ENCODE measurements at regions not wholly inside any gene's neighbourhood (a gene's known extent, or its start where the extent isn't known, plus 50 kb on each side); places are given as distances from the start of the nearest gene placed in this dataset.

DNA sequence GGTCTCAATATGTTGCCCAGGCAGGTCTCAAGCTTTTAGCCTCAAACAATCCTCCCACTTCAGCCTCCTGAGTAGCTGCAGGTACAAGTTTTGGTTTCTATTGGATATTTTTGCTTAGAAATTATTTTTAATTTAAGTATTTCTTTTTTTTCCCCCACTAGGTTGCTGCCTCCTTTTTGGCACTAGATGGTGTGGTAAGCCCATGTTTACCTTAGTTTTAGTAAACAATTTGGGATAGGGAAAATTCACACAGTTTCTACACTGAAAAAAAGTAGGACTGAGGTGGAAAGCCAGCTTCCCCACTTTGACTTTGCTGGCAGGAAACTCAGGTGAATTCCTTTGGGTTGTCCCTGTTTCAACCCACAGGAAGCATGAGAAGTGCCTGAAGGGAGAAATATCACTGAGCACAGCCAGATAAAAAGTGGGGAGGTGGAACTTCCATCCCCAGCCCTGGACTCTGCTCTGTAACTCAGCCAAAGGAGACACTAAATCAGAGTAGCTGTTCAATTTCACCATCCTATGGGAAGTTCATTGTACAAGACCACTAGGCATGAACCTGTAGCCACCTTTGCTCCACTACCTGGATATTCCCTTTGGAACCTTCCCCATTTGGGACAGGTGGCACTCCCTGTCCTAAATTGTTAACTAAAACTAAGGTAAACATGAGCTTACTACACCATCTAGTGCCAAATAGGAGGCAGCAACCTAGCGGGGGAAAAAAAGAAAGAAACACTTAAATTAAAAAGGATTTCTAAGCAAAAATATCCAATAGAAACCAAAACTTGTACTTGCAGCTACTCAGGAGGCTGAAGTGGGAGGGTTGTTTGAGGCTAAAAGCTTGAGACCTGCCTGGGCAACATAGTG lies 154.4 kb upstream of the FAT3 start:
- TF ChIP-seq CTCF (conservative IDR thresholded peaks at IDR 0.05; ENCODE audit: low read depth, low read length) (peak; percentile 49), EZH2phosphoT487 (IDR thresholded peaks at IDR 0.05; ENCODE audit: borderline replicate concordance, low read length) (no peak)
